ENCODE measurements at regions not wholly inside any gene's neighbourhood (a gene's known extent, or its start where the extent isn't known, plus 50 kb on each side); places are given as distances from the start of the nearest gene placed in this dataset.

- DNase-seq (ENCODE audit: insufficient read length, low spot score) (no peak), FAIRE-seq (no peak)
Measured at GRCh38 chr3:144189044-144189443, 217.4 kb downstream of the DIPK2A start.

GRCh38 chr3:144197116-144197515 is 225.5 kb downstream of the DIPK2A start:
- FAIRE-seq (no peak), DNase-seq (ENCODE audit: insufficient read length, low spot score) (no peak)

- no peak for DNase-seq (ENCODE audit: insufficient read length, low spot score)
- no peak for FAIRE-seq
Measured at GRCh38 chr3:144197582-144197981, 226.0 kb downstream of the DIPK2A start.

- FAIRE-seq (no peak), DNase-seq (ENCODE audit: insufficient read length, low spot score) (no peak)
Measured at GRCh38 chr3:144200004-144200403, 228.4 kb downstream of the DIPK2A start.

GRCh38 chr3:144200466-144200865 is 228.8 kb downstream of the DIPK2A start:
- FAIRE-seq = no peak
- no peak for DNase-seq (ENCODE audit: insufficient read length, low spot score)

- DNase-seq (ENCODE audit: insufficient read length, low spot score) = no peak
- no peak for FAIRE-seq
Measured at GRCh38 chr3:144221761-144222160, 250.1 kb downstream of the DIPK2A start.

GRCh38 chr3:144229330-144229729 is 257.7 kb downstream of the DIPK2A start:
- FAIRE-seq (no peak), DNase-seq (ENCODE audit: insufficient read length, low spot score) (no peak)

GRCh38 chr3:144229953-144230352 is 258.3 kb downstream of the DIPK2A start:
- FAIRE-seq (no peak), DNase-seq (ENCODE audit: insufficient read length, low spot score) (no peak)

- no peak for FAIRE-seq
- no peak for DNase-seq (ENCODE audit: insufficient read length, low spot score)
Measured at GRCh38 chr3:144235489-144235888, 263.9 kb downstream of the DIPK2A start.

- FAIRE-seq (no peak), DNase-seq (ENCODE audit: insufficient read length, low spot score) (no peak)
Measured at GRCh38 chr3:144237351-144237750, 265.7 kb downstream of the DIPK2A start.

- no peak for DNase-seq (ENCODE audit: insufficient read length, low spot score)
- no peak for FAIRE-seq
Measured at GRCh38 chr3:144241404-144241803, 269.8 kb downstream of the DIPK2A start.

- FAIRE-seq = no peak
- no peak for DNase-seq (ENCODE audit: insufficient read length, low spot score)
Measured at GRCh38 chr3:144242747-144243146, 271.1 kb downstream of the DIPK2A start.

GRCh38 chr3:144244662-144245061 is 273.0 kb downstream of the DIPK2A start:
- no peak for FAIRE-seq
- DNase-seq (ENCODE audit: insufficient read length, low spot score) = no peak

- FAIRE-seq (no peak), DNase-seq (ENCODE audit: insufficient read length, low spot score) (no peak)
Measured at GRCh38 chr3:144252896-144253295, 281.3 kb downstream of the DIPK2A start.

GRCh38 chr3:144257381-144257780 is 285.8 kb downstream of the DIPK2A start:
- DNase-seq (ENCODE audit: insufficient read length, low spot score) = no peak
- no peak for FAIRE-seq

- DNase-seq (ENCODE audit: insufficient read length, low spot score) (no peak), FAIRE-seq (no peak)
Measured at GRCh38 chr3:144259267-144259666, 287.6 kb downstream of the DIPK2A start.

- DNase-seq (ENCODE audit: insufficient read length, low spot score) (no peak), FAIRE-seq (no peak)
Measured at GRCh38 chr3:144263706-144264105, 292.1 kb downstream of the DIPK2A start.

- no peak for FAIRE-seq
- DNase-seq (ENCODE audit: insufficient read length, low spot score) = no peak
Measured at GRCh38 chr3:144264350-144264749, 292.7 kb downstream of the DIPK2A start.

GRCh38 chr3:144264794-144265193 is 293.2 kb downstream of the DIPK2A start:
- FAIRE-seq = no peak
- DNase-seq (ENCODE audit: insufficient read length, low spot score) = no peak

- FAIRE-seq = no peak
- no peak for DNase-seq (ENCODE audit: insufficient read length, low spot score)
Measured at GRCh38 chr3:144265542-144266100, 294.0 kb downstream of the DIPK2A start.

- FAIRE-seq = no peak
Measured at GRCh38 chr3:144270100-144270499, 298.5 kb downstream of the DIPK2A start.

GRCh38 chr3:144272680-144273079 is 301.1 kb downstream of the DIPK2A start:
- DNase-seq (ENCODE audit: insufficient read length, low spot score) (no peak), FAIRE-seq (no peak)

More at GRCh38 chr3:144270100-144270499, 298.5 kb downstream of the DIPK2A start:
- no peak for DNase-seq (ENCODE audit: insufficient read length, low spot score)

GRCh38 chr3:144273601-144274000 is 302.0 kb downstream of the DIPK2A start:
- no peak for FAIRE-seq

More at GRCh38 chr3:144273601-144274000, 302.0 kb downstream of the DIPK2A start:
- DNase-seq (ENCODE audit: insufficient read length, low spot score) = no peak

Data from GM19239 (cell line).